IPS-NIHi7 (cell line): ENCODE measurements at regions not wholly inside any gene's neighbourhood (a gene's known extent, or its start where the extent isn't known, plus 50 kb on each side); places are given as distances from the start of the nearest gene placed in this dataset.
"Not testable (repeated sequence)": the region's sequence is repeated elsewhere in the genome, so short reads cannot be mapped to it uniquely, and the experiment has no call there.

Experiments used
- DNase-seq: peaks from one replicate; pipeline ENCODE4 v3.0.0; 2012; ENCODE audit warnings: mixed read lengths; ENCODE audit errors: extremely low spot score

GRCh38 chr4:13984991-13985800 is 357.7 kb upstream of the BOD1L1 start:
- DNase-seq, result no peak

- DNase-seq, result no peak
These were observed 358.3 kb upstream of the BOD1L1 start for GRCh38 chr4:13985837-13986236.

- DNase-seq, result no peak
These were observed 359.0 kb upstream of the BOD1L1 start for GRCh38 chr4:13986548-13986947.

GRCh38 chr4:13988353-13989305 is 361.1 kb upstream of the BOD1L1 start:
- no peak for DNase-seq

- DNase-seq, result no peak
These were observed 362.0 kb upstream of the BOD1L1 start for GRCh38 chr4:13989501-13989900.

GRCh38 chr4:13990596-13991589 is 363.4 kb upstream of the BOD1L1 start:
- DNase-seq, result no peak

- DNase-seq, result no peak
These were observed 364.5 kb upstream of the BOD1L1 start for GRCh38 chr4:13992041-13992440.

- DNase-seq, result no peak
These were observed 365.5 kb upstream of the BOD1L1 start for GRCh38 chr4:13992975-13993520.

GRCh38 chr4:13994016-13994415 is 366.5 kb upstream of the BOD1L1 start:
- DNase-seq, result no peak

- DNase-seq, result no peak
These were observed 371.4 kb upstream of the BOD1L1 start for GRCh38 chr4:13998850-13999445.

- DNase-seq, result no peak
These were observed 372.7 kb upstream of the BOD1L1 start for GRCh38 chr4:14000091-14000814.

- DNase-seq, result not testable (repeated sequence)
These were observed 374.8 kb upstream of the BOD1L1 start for GRCh38 chr4:14002331-14002730.

GRCh38 chr4:14008494-14008893 is 381.0 kb upstream of the BOD1L1 start:
- no peak for DNase-seq

- no peak for DNase-seq
These were observed 390.8 kb upstream of the BOD1L1 start for GRCh38 chr4:14018191-14018853.

GRCh38 chr4:14022456-14022855 is 394.9 kb upstream of the BOD1L1 start:
- no peak for DNase-seq

GRCh38 chr4:14023036-14023435 is 395.5 kb upstream of the BOD1L1 start:
- no peak for DNase-seq

GRCh38 chr4:14023896-14024295 is 396.4 kb upstream of the BOD1L1 start:
- DNase-seq, result no peak

- DNase-seq, result no peak
These were observed 397.6 kb upstream of the BOD1L1 start for GRCh38 chr4:14025111-14025510.

GRCh38 chr4:14025891-14026290 is 398.4 kb upstream of the BOD1L1 start:
- DNase-seq, result no peak

GRCh38 chr4:14028862-14029261 is 401.3 kb upstream of the BOD1L1 start:
- no peak for DNase-seq
